Heart right ventricle (tissue), 16 donors: ENCODE measurements at regions not wholly inside any gene's neighbourhood (a gene's known extent, or its start where the extent isn't known, plus 50 kb on each side); places are given as distances from the start of the nearest gene placed in this dataset.
A peak's percentile ranks its signal among the peaks of the same experiment; 100 is the strongest.

Experiments
- ATAC-seq, 8 donors: fragments of 200-7000 bp; cut with Tn5 transposase; one replicate each; pipeline ENCODE4 v1.9.1; 2020; ENCODE audit warnings: mild to moderate bottlenecking in 8 of 8, moderate library complexity in 8 of 8, moderate number of reproducible peaks in 1 of 8
- DNase-seq, 2 donors: peaks; one replicate each; pipeline ENCODE4 v3.0.0-alpha.2; 2020
- H3K27ac ChIP-seq, 10 donors: fragments of 200-600 bp; sonication (generic) in 2 of 10; one replicate each; pipeline versions ENCODE4 v1.5.0 to v1.8.0; 2020 to 2022; ENCODE audit warnings: mild to moderate bottlenecking in 3 of 10
- H3K27me3 ChIP-seq, 7 donors: fragments of 200-600 bp; one replicate each; pipeline ENCODE4 v1.8.0; 2021 to 2022; ENCODE audit warnings: mild to moderate bottlenecking in 2 of 7
- H3K36me3 ChIP-seq, 9 donors: fragments of 200-600 bp; sonication (generic) in 1 of 9; one replicate each; pipeline versions ENCODE4 v1.5.0 to v1.8.0; 2020 to 2022; ENCODE audit warnings: mild to moderate bottlenecking in 2 of 9
- H3K4me1 ChIP-seq, 9 donors: fragments of 200-600 bp; sonication (generic) in 1 of 9; one replicate each; pipeline versions ENCODE4 v1.5.0 to v1.8.0; 2020 to 2022; ENCODE audit warnings: mild to moderate bottlenecking in 4 of 9
- H3K4me3 ChIP-seq, 10 donors: fragments of 200-600 bp; sonication (generic) in 2 of 10; one replicate each; pipeline versions ENCODE4 v1.5.0 to v1.8.0; 2020 to 2022; ENCODE audit warnings: mild to moderate bottlenecking in 7 of 10, moderate library complexity in 2 of 10
- H3K9me3 ChIP-seq, 11 donors: fragments of 200-600 bp in 10 of 11; sonication (generic) in 2 of 11; one replicate each; pipeline versions ENCODE4 v1.5.0 to v1.8.0; 2013 to 2022; ENCODE audit warnings: mild to moderate bottlenecking in 2 of 11, control low read depth in 1 of 11, moderate library complexity in 1 of 11
- WGBS, 2 donors: extraction: QIAGEN DNeasy Blood & Tissue Kit; methylation state at CpG; one replicate each; pipeline ENCODE4 v1.1.7; 2013; ENCODE audit warnings: inconsistent platforms in 1 of 2; 5-methylcytosine and 5-hydroxymethylcytosine counted together
- intact Hi-C, 10 donors: fragments of 100-400 bp; cut with DNase I; formaldehyde crosslinking; loops; one replicate each; pipeline versions ENCODE4 v1.11.1 to v1.14.2; 2022
- TF ChIP-seq, protein P1 (sequence below), 9 donors: fragments of 200-600 bp; sonication (generic) in 2 of 9; IDR thresholded peaks; one replicate each; pipeline versions ENCODE4 v1.5.0 to v1.8.0; 2021 to 2022; ENCODE audit warnings: antibody characterized with exemption in 9 of 9, mild to moderate bottlenecking in 5 of 9, moderate library complexity in 1 of 9
- donor health status: Arrhythmogenic right ventricular cardiomyopathy.
- donor health status: ischemic (EF 13 %, LVEDD 7.1; RV severe dilation, severe dysfunction).
- donor health status: healthy with polysubstance abuse.
- donor health status: DM: no; HTN: yes; CAD: no.
- donor health status: DM: no; HTN: no; CAD: no.
- donor health status: ischemic (EF 25% LVEDD 6.9; RV normal size, moderate dysfunction).
- donor health status: ischemic (EF 25% LVEDD 5.7; RV mildly dilated, moderate dysfunction).
- donor health status: healthy.
- donor health status: DM: yes; HTN: yes; CAD: no.
- donor health status: Ischemic cardiomyopathy.
- donor health status: ischemic (EF 35%, LVEDD 5.7; RV mildly dilated, moderate dysfunction).
- donor health status: nonischemic (EF 11% LVEDD 7.7; RV severe dilation, severe dysfunction).
- donor health status: DM: yes; HTN: yes; CAD: no.
- donor health status: PGD.
- donor health status: ischemic (EF 29% LVEDD 5.4; RV normal size, mild dysfunction).
- donor health status: nonischemic (EF 23%, LVEDD 6.1; RV moderate dilation, normal function).

DNA sequence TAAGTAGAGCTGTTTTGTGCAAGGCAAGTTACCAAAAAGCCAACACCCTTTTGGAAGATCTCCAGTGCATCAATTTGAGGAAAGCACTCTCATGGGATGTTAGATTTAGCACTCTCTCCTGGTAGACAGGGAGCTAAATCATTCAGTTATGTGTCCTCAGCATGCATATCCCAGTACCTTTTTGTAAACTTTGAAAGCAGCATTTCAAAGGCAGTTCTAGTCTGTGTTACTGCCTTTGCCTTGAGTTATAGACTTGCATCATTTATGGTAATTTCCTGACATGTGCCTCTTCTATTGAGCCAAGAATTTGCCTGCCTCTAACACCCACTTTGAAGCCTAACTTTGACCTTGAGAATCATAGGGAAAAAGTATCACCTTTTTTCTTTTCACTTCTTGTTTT is 120.6 kb downstream of the KIF4B start:
- no peak for DNase-seq
- TF ChIP-seq, protein P1, sequence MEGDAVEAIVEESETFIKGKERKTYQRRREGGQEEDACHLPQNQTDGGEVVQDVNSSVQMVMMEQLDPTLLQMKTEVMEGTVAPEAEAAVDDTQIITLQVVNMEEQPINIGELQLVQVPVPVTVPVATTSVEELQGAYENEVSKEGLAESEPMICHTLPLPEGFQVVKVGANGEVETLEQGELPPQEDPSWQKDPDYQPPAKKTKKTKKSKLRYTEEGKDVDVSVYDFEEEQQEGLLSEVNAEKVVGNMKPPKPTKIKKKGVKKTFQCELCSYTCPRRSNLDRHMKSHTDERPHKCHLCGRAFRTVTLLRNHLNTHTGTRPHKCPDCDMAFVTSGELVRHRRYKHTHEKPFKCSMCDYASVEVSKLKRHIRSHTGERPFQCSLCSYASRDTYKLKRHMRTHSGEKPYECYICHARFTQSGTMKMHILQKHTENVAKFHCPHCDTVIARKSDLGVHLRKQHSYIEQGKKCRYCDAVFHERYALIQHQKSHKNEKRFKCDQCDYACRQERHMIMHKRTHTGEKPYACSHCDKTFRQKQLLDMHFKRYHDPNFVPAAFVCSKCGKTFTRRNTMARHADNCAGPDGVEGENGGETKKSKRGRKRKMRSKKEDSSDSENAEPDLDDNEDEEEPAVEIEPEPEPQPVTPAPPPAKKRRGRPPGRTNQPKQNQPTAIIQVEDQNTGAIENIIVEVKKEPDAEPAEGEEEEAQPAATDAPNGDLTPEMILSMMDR (IDR thresholded peaks at IDR 0.05) = no peak
- Histone ChIP-seq H3K9me3 (no peaks in the 10 kb centered on the region), H3K36me3 (no peaks in the 10 kb centered on the region), H3K27me3 (peaks cover 0 to 4% (median 0%) of the 10 kb centered on the region in 7 donors), H3K4me1 (peaks cover 0 to 12% (median under 1%) of the 10 kb centered on the region in 9 donors), H3K27ac (no peak overlapping the region), H3K4me3 (no peak overlapping the region)
- intact Hi-C loops = loop anchor here in 4 of 10 donors (10.0 kb wide), 3 partner anchors 159 to 1801 kb away; no protein-coding TSS in a partner anchor
- ATAC-seq = no peak

DNA sequence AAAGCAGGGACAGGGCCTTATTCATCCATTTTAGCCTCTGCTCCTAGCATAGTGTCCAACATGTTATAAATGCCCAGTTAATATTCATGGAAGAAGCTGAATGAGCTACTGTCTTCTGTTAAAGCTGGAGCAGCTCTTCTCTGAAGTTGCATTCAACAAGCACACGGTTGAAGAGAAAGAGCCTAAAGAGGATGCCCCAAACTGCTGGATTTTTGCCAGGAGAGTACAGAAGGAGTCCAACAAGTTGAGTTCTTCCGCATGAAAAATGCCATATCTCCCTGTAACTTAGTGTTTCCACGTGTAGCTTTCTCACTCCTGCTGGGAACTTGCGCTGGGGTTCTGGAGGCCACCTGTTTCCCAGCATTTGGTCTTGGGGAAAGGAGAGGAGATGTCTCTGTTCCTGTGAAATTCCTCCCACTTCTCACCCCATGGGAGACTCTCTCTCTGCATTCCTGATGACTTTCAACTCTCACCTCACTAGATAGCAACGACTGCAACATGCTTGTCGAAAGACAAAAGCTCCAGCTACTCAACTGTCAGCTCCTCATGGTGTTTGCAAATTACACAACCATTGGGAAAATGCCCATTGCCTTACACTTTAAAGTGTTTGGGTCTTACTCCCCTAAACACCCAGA is 122.8 kb downstream of the KIF4B start:
- Histone ChIP-seq H3K27ac (no peak overlapping the region), H3K4me1 (peaks cover 0 to 20% (median 6%) of the 10 kb centered on the region in 9 donors), H3K27me3 (peaks cover 0 to 4% (median 0%) of the 10 kb centered on the region in 7 donors), H3K36me3 (no peaks in the 10 kb centered on the region), H3K4me3 (no peak overlapping the region), H3K9me3 (no peaks in the 10 kb centered on the region)
- DNase-seq (no peak), ATAC-seq (peak in 2 of 8 donors; percentile 59)
- intact Hi-C loops = loop anchor here in 7 of 10 donors (5.0 to 10.0 kb wide), 9 partner anchors 56 to 1798 kb away; no protein-coding TSS in a partner anchor
- WGBS, 2 donors = 19 to 29% methylated on average over 6 of the region's 6 CpGs
- TF ChIP-seq, protein P1 (IDR thresholded peaks at IDR 0.05) = no peak

DNA sequence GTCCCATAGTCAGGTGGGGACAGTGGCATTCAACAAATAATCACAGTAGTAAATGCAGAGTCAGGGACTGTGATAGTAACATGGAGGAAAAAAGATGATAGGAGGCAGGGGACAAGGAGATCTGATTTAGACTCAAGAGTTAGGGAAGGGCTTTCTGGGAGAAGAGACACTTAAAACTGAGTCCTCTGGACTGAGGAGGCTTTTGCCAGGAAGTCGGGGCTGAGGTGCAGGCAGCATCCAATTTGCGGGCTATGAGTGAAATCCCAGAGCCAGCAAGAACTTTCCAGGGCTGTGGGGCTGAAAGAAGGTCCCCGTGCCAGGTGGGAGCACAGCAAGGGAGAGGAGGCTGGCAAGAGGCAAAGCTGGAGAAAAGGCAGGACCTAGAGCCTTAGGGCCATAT is 124.1 kb downstream of the KIF4B start:
- Histone ChIP-seq H3K4me3 (no peak overlapping the region), H3K27ac (no peak overlapping the region), H3K9me3 (no peaks in the 10 kb centered on the region), H3K4me1 (peaks cover 0 to 20% (median 6%) of the 10 kb centered on the region in 9 donors), H3K27me3 (peaks cover 0 to 4% (median 0%) of the 10 kb centered on the region in 7 donors), H3K36me3 (no peaks in the 10 kb centered on the region)
- DNase-seq = no peak
- no peak for ATAC-seq
- TF ChIP-seq, protein P1 (IDR thresholded peaks at IDR 0.05) = no peak
- intact Hi-C loops = loop anchor here in 7 of 10 donors (2.0 to 10.0 kb wide), 10 partner anchors 55 to 1797 kb away; no protein-coding TSS in a partner anchor
- 70 to 77% methylated on average over 3 of the region's 3 CpGs for WGBS, 2 donors

DNA sequence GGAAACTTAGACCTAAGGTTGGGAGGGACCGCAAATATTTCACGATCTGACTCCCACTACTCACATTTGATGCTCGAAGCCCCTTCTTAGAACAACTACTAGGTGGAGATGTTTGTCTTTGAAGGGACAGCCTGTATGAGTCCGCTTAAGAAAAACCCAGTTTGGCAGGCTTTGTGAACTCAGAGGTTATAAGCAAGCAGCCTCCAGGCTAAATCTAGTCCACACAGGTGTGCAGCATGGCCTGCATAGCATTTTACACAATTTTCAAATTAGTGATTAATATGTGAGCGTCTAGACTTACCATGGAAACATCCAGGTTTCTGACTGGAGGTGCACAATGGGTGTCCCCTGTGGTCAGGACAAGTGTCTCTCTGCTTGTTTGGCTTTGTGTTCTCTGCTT is 127.1 kb downstream of the KIF4B start:
- DNase-seq = no peak
- Histone ChIP-seq H3K36me3 (no peaks in the 10 kb centered on the region), H3K4me1 (peaks cover 0 to 20% (median 6%) of the 10 kb centered on the region in 9 donors), H3K27me3 (peaks cover 0 to 4% (median 0%) of the 10 kb centered on the region in 7 donors), H3K9me3 (no peaks in the 10 kb centered on the region), H3K4me3 (no peak overlapping the region), H3K27ac (no peak overlapping the region)
- ATAC-seq = no peak
- intact Hi-C loops = loop anchor here in 3 of 10 donors (10.0 kb wide), 3 partner anchors 124 to 1684 kb away; no protein-coding TSS in a partner anchor
- WGBS, 2 donors = 91 to 96% methylated on average over 5 of the region's 5 CpGs
- TF ChIP-seq, protein P1 (IDR thresholded peaks at IDR 0.05) = no peak
